Erythroblast (primary cell): ENCODE measurements at regions not wholly inside any gene's neighbourhood (a gene's known extent, or its start where the extent isn't known, plus 50 kb on each side); places are given as distances from the start of the nearest gene placed in this dataset.

ENCODE experiments used
- GATA1 ChIP-seq: IDR thresholded peaks from 2 replicates; pipeline ENCODE4 v1.6.1; 2011; ENCODE audit warnings: low read depth, mild to moderate bottlenecking, control low read depth, low read length, moderate library complexity
- POLR2A ChIP-seq: IDR thresholded peaks from 2 replicates; pipeline ENCODE4 v1.6.1; 2011; ENCODE audit warnings: mild to moderate bottlenecking, low read length

DNA sequence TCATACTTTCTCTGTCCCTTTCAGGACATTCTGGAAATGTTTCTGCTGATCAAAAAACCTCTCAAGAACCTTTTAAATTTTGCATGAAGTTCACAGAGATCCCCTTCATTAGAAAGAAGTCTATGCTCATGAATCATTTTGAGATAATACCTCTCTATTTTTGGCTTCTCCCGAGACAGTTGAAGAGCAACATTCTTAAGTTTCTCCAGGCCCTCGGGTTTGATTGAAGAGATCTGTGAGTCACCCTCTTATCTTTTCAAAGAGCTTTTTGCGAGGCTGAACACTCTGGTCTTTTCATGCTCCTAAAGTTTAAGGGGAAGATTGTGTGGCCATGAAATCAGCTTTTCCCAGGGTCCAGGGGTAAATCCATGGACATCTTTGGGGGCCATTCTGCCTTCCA, 354.2 kb downstream of the FBXO15 start:
- TF ChIP-seq POLR2A (no peak), GATA1 (no peak)
